H1 (cell line): ENCODE measurements at regions not wholly inside any gene's neighbourhood (a gene's known extent, or its start where the extent isn't known, plus 50 kb on each side); places are given as distances from the start of the nearest gene placed in this dataset.

Experiments used
- CTCF ChIA-PET: fragments of 300-600 bp; sonication (Branson Sonifier 250); formaldehyde crosslinking; loops from one replicate; lab custom pipeline; 2021; ENCODE audit not compliant: partially characterized antibody; lab: Charles Lee
- POLR2A ChIA-PET: fragments of 300-600 bp; sonication (Branson Sonifier 250); formaldehyde crosslinking; loops from one replicate; lab custom pipeline; 2021; ENCODE audit warnings: inconsistent platforms; ENCODE audit not compliant: partially characterized antibody; lab: Charles Lee
- DNase-seq, 2 experiments: peaks; one replicate each; pipeline versions ENCODE4 v3.0.0 to v3.0.0-alpha.2; 2010 to 2022; ENCODE audit warnings: low spot score in 2 of 2, low read depth in 1 of 2, mixed read lengths in 1 of 2
- FAIRE-seq: peaks from 2 replicates; lab custom pipeline; 2011; peaks lifted over from hg19 to GRCh38; lab: Jason Lieb, UNC
- H2AFZ ChIP-seq: 2 replicates; pipeline ENCODE4 v1.8.1; 2012; ENCODE audit warnings: low read length, inconsistent platforms
- H2AK5ac ChIP-seq: 2 replicates; pipeline ENCODE4 v1.6.1; 2013; ENCODE audit warnings: low read depth, low read length
- H2BK120ac ChIP-seq: replicated peaks from 2 replicates; pipeline ENCODE3; 2013; ENCODE audit warnings: low read depth, low read length, inconsistent platforms
- H2BK12ac ChIP-seq: 2 replicates; pipeline ENCODE4 v1.6.1; 2013; ENCODE audit warnings: low read depth, low read length
- H2BK15ac ChIP-seq: 2 replicates; pipeline ENCODE4 v1.6.1; 2013; ENCODE audit warnings: low read length
- H2BK20ac ChIP-seq: 2 replicates; pipeline ENCODE4 v1.6.1; 2013; ENCODE audit warnings: low read length
- H2BK5ac ChIP-seq: 2 replicates; pipeline ENCODE4 v1.6.1; 2013; ENCODE audit warnings: low read depth, low read length
- H3K14ac ChIP-seq: 2 replicates; pipeline ENCODE4 v1.6.1; 2013; ENCODE audit warnings: inconsistent platforms; ENCODE audit not compliant: insufficient read length
- H3K18ac ChIP-seq: 2 replicates; pipeline ENCODE4 v1.6.1; 2013; ENCODE audit warnings: low read length; ENCODE audit errors: extremely low read depth
- H3K23ac ChIP-seq: 2 replicates; pipeline ENCODE4 v1.6.1; 2013; ENCODE audit warnings: inconsistent platforms; ENCODE audit not compliant: insufficient read length
- H3K23me2 ChIP-seq: 2 replicates; pipeline ENCODE4 v1.6.1; 2013; ENCODE audit warnings: low read depth, low read length
- H3K27ac ChIP-seq: 2 replicates; pipeline ENCODE4 v1.6.1; 2011; ENCODE audit warnings: low read depth, low read length, inconsistent platforms
- H3K27me3 ChIP-seq, 4 experiments: replicated peaks in 1 of 4; 1 replicate in 1 of 4; 2 replicates in 3 of 4; pipeline versions ENCODE4 v1.6.1 to v1.8.1; 2011 to 2013; ENCODE audit warnings: low read length in 3 of 4, mild to moderate bottlenecking in 3 of 4, inconsistent platforms in 2 of 4, mixed read lengths in 2 of 4, moderate library complexity in 1 of 4; ENCODE audit not compliant: control insufficient read depth in 3 of 4, insufficient read depth in 3 of 4; ENCODE audit errors: extremely low read depth in 1 of 4
- H3K36me3 ChIP-seq, 4 experiments: 2 replicates each; pipeline versions ENCODE4 v1.6.1 to v1.8.1; 2011 to 2013; ENCODE audit warnings: mild to moderate bottlenecking in 4 of 4, low read length in 3 of 4, moderate library complexity in 2 of 4, control low read depth in 1 of 4, inconsistent platforms in 1 of 4; ENCODE audit not compliant: insufficient read depth in 4 of 4, control insufficient read depth in 2 of 4
- H3K4ac ChIP-seq: replicated peaks from 2 replicates; pipeline ENCODE3; 2013; ENCODE audit warnings: low read length, low read depth, mixed read lengths, inconsistent platforms; ENCODE audit not compliant: insufficient read length
- H3K4me1 ChIP-seq, 4 experiments: replicated peaks in 1 of 4; 1 replicate in 1 of 4; 2 replicates in 3 of 4; pipeline versions ENCODE4 v1.6.1 to v1.8.1; 2011 to 2013; ENCODE audit warnings: low read length in 3 of 4, inconsistent platforms in 2 of 4, mixed read lengths in 1 of 4; ENCODE audit not compliant: insufficient read depth in 4 of 4, control insufficient read depth in 3 of 4
- H3K4me2 ChIP-seq, 2 experiments: 2 replicates each; pipeline versions ENCODE4 v1.6.1 to v1.8.1; 2011 to 2013; ENCODE audit warnings: low read depth in 2 of 2, low read length in 2 of 2, control low read depth in 1 of 2, inconsistent platforms in 1 of 2, mild to moderate bottlenecking in 1 of 2; ENCODE audit not compliant: insufficient read depth in 1 of 2
- H3K4me3 ChIP-seq, 4 experiments: fragments of 200-600, 300-600 bp in 1 of 4; sonication (generic), shearing (Covaris generic), sonication (Bioruptor Twin) in 1 of 4; 2 replicates each; pipeline versions ENCODE4 v1.5.1 to v1.8.1; 2011 to 2016; ENCODE audit warnings: low read length in 4 of 4, low read depth in 3 of 4, control low read depth in 2 of 4, inconsistent platforms in 2 of 4, mild to moderate bottlenecking in 2 of 4, mixed read lengths in 1 of 4, moderate library complexity in 1 of 4; ENCODE audit not compliant: insufficient read depth in 2 of 4; ENCODE audit errors: extremely low read depth in 1 of 4
- H3K56ac ChIP-seq: replicated peaks from 2 replicates; pipeline ENCODE3; 2013; ENCODE audit warnings: low read depth, mild to moderate bottlenecking, mixed read lengths, low read length, inconsistent platforms; ENCODE audit not compliant: insufficient read length
- H3K79me1 ChIP-seq: 2 replicates; pipeline ENCODE4 v1.6.1; 2013; ENCODE audit warnings: low read depth, low read length, control low read depth
- H3K79me2 ChIP-seq, 2 experiments: 2 replicates each; pipeline versions ENCODE4 v1.6.1 to v1.8.1; 2012 to 2013; ENCODE audit warnings: low read length in 2 of 2, mild to moderate bottlenecking in 2 of 2, inconsistent platforms in 1 of 2; ENCODE audit not compliant: insufficient read depth in 2 of 2, control insufficient read depth in 1 of 2
- H3K9ac ChIP-seq, 4 experiments: replicated peaks in 1 of 4; 1 replicate in 1 of 4; 2 replicates in 3 of 4; pipeline versions ENCODE4 v1.6.1 to v1.8.1; 2011 to 2013; ENCODE audit warnings: low read depth in 3 of 4, low read length in 3 of 4, control low read depth in 2 of 4, mild to moderate bottlenecking in 2 of 4, moderate library complexity in 2 of 4, inconsistent platforms in 1 of 4; ENCODE audit errors: extremely low read depth in 1 of 4
- H3K9me3 ChIP-seq, 2 experiments: 2 replicates each; pipeline versions ENCODE4 v1.6.1 to v1.8.1; 2012 to 2013; ENCODE audit warnings: mild to moderate bottlenecking in 2 of 2, moderate library complexity in 2 of 2, control low read depth in 1 of 2, inconsistent platforms in 1 of 2, low read depth in 1 of 2, low read length in 1 of 2, mixed read lengths in 1 of 2; ENCODE audit not compliant: insufficient read depth in 2 of 2
- H4K20me1 ChIP-seq, 2 experiments: replicated peaks in 1 of 2; 2 replicates each; pipeline versions ENCODE3 to v1.8.1; 2011 to 2013; ENCODE audit warnings: inconsistent platforms in 2 of 2, low read length in 2 of 2, mild to moderate bottlenecking in 1 of 2; ENCODE audit not compliant: insufficient read depth in 2 of 2, control insufficient read depth in 1 of 2
- H4K5ac ChIP-seq: 2 replicates; pipeline ENCODE4 v1.6.1; 2013; ENCODE audit warnings: low read length, low read depth, mixed read lengths, inconsistent platforms; ENCODE audit not compliant: insufficient read length
- H4K8ac ChIP-seq: 2 replicates; pipeline ENCODE4 v1.8.0; 2013; ENCODE audit warnings: mild to moderate bottlenecking, moderate library complexity, low read length, inconsistent platforms; ENCODE audit not compliant: insufficient read depth; ENCODE audit errors: extremely low read depth
- H4K91ac ChIP-seq: replicated peaks from 2 replicates; pipeline ENCODE3; 2013; ENCODE audit warnings: low read length, mixed read lengths, inconsistent platforms; ENCODE audit not compliant: insufficient read length
- CTBP2 ChIP-seq: IDR thresholded peaks from 2 replicates; pipeline ENCODE4 v1.7.0; 2011; ENCODE audit warnings: borderline replicate concordance, mild to moderate bottlenecking, moderate library complexity, mixed read lengths, low read length; ENCODE audit not compliant: insufficient read depth, insufficient read length
- EZH2 ChIP-seq: fragments of 200-600 bp; sonication (generic); IDR thresholded peaks from 2 replicates; pipeline ENCODE4 v1.7.1; 2012; ENCODE audit warnings: low read depth, mild to moderate bottlenecking, moderate library complexity, low read length, inconsistent platforms; ENCODE audit not compliant: severe bottlenecking
- RXRA ChIP-seq: IDR thresholded peaks from 2 replicates; pipeline ENCODE4 v1.6.1; 2011; ENCODE audit warnings: low read depth, mild to moderate bottlenecking, low read length, moderate library complexity; ENCODE audit not compliant: insufficient read depth
- SIRT6 ChIP-seq: IDR thresholded peaks from one replicate; pipeline ENCODE4 v1.7.1; 2012; ENCODE audit warnings: low read length, inconsistent platforms
- WGBS, 2 experiments: shearing (Covaris generic) in 1 of 2; methylation state at CpG; one replicate each; pipeline versions ENCODE4 v1.1.6 to v1.1.7; 2013 to 2015; ENCODE audit warnings: low lambda C conversion rate in 2 of 2, mixed read lengths in 2 of 2, inconsistent platforms in 1 of 2, low coverage in 1 of 2, missing lambda C conversion rate in 1 of 2; ENCODE audit not compliant: insufficient replicate concordance in 2 of 2, insufficient coverage in 1 of 2, insufficient read length in 1 of 2; ENCODE audit errors: extremely low coverage in 1 of 2, missing lambda C conversion rate in 1 of 2; 5-methylcytosine and 5-hydroxymethylcytosine counted together

GRCh38 chr5:161042862-161043261 lies 190.9 kb upstream of the ATP10B start:
- Histone ChIP-seq H3K18ac (no peak overlapping the region), H3K79me1 (no peaks in the 10 kb centered on the region), H2AFZ (no peak overlapping the region), H3K9ac (no peak overlapping the region), H3K4ac (no peak overlapping the region), H2BK120ac (no peak overlapping the region), H2BK15ac (no peak overlapping the region), H4K5ac (no peak overlapping the region), H4K91ac (no peak overlapping the region), H4K8ac (no peak overlapping the region), H3K36me3 (no peaks in the 10 kb centered on the region), H3K27ac (no peak overlapping the region), H3K56ac (no peak overlapping the region), H2BK5ac (no peak overlapping the region), H2BK12ac (no peak overlapping the region), H4K20me1 (no peaks in the 10 kb centered on the region), H3K79me2 (no peaks in the 10 kb centered on the region), H2BK20ac (no peak overlapping the region), H3K14ac (no peak overlapping the region), H3K4me2 (no peak overlapping the region), H3K4me3 (no peak overlapping the region), H3K23ac (no peak overlapping the region), H3K4me1 (no peaks in the 10 kb centered on the region; a peak in 1 of 7 replicates)
- no peak for DNase-seq
- ChIA-PET POLR2A (no interaction called here), CTCF (no interaction called here)
- WGBS, 2 experiments: 92% methylated on average over 3 of the region's 3 CpGs; no CpG with 5 or more reads in 1 of the 2 experiments
- no peak for FAIRE-seq
- TF ChIP-seq SIRT6: no peak
- TF ChIP-seq EZH2: no peak
- no peak for TF ChIP-seq CTBP2
- TF ChIP-seq RXRA: no peak
- TF ChIP-seq, all 59 proteins: peak for 0
- Histone ChIP-seq H3K23me2 (no peaks in the 10 kb centered on the region), H2AK5ac (no peak overlapping the region), H3K27me3 (no peaks in the 10 kb centered on the region), H3K9me3 (no peaks in the 10 kb centered on the region)
